HepG2 (cell line): ENCODE measurements at regions not wholly inside any gene's neighbourhood (a gene's known extent, or its start where the extent isn't known, plus 50 kb on each side); places are given as distances from the start of the nearest gene placed in this dataset.

ENCODE experiments used
- CEBPB ChIP-seq: IDR thresholded peaks from 2 replicates; pipeline ENCODE4 v1.6.1; 2011; ENCODE audit warnings: low read depth, low read length, improper control_type of control experiment, borderline replicate concordance
- LCORL ChIP-seq, 2 experiments: fragments of 450-650 bp in 1 of 2; sonication (generic) in 1 of 2; formaldehyde crosslinking in 1 of 2; IDR thresholded peaks; 2 replicates each; pipeline versions ENCODE4 v1.5.0 to v1.6.1; 2017 to 2020; ENCODE audit warnings: antibody characterized with exemption in 1 of 2, missing genetic modification reagents in 1 of 2
- POLR2A ChIP-seq, 2 experiments: IDR thresholded peaks; 2 replicates each; pipeline ENCODE4 v1.6.1; 2011; ENCODE audit warnings: low read depth in 2 of 2, low read length in 2 of 2, mild to moderate bottlenecking in 1 of 2, moderate library complexity in 1 of 2; ENCODE audit not compliant: insufficient read depth in 1 of 2
- SALL2 ChIP-seq: sonication (generic); formaldehyde crosslinking; IDR thresholded peaks from 2 replicates; pipeline ENCODE4 v1.8.1; 2023; ENCODE audit warnings: mild to moderate bottlenecking, missing genetic modification reagents, inconsistent platforms
- SIN3A ChIP-seq: IDR thresholded peaks from 2 replicates; pipeline ENCODE4 v1.6.1; 2011; ENCODE audit warnings: low read depth, mild to moderate bottlenecking, control low read depth, low read length, borderline replicate concordance
- TOE1 ChIP-seq: sonication (generic); formaldehyde crosslinking; IDR thresholded peaks from 2 replicates; pipeline ENCODE4 v1.4.0; 2020; ENCODE audit warnings: mild to moderate bottlenecking, missing genetic modification reagents
- TOPORS ChIP-seq: sonication (generic); formaldehyde crosslinking; IDR thresholded peaks from 2 replicates; pipeline ENCODE4 v1.8.0; 2023; ENCODE audit warnings: mild to moderate bottlenecking, missing genetic modification reagents
- ZFP90 ChIP-seq: sonication (generic); formaldehyde crosslinking; IDR thresholded peaks from 2 replicates; pipeline ENCODE4 v1.8.0; 2022; ENCODE audit warnings: missing genetic modification reagents, mild to moderate bottlenecking, inconsistent platforms, borderline replicate concordance
- ZNF431 ChIP-seq: sonication (generic); formaldehyde crosslinking; IDR thresholded peaks from 2 replicates; pipeline ENCODE4 v1.9.0; 2022; ENCODE audit warnings: missing genetic modification reagents, low read depth, mild to moderate bottlenecking, borderline replicate concordance
- ZSCAN30 ChIP-seq: sonication (generic); formaldehyde crosslinking; IDR thresholded peaks from 2 replicates; pipeline ENCODE4 v1.5.0; 2020; ENCODE audit warnings: mild to moderate bottlenecking, missing genetic modification reagents
- TF ChIP-seq, protein P1 (sequence below): sonication (generic); formaldehyde crosslinking; IDR thresholded peaks from 2 replicates; pipeline ENCODE4 v1.8.0; 2022; ENCODE audit warnings: missing genetic modification reagents, mild to moderate bottlenecking, moderate library complexity, borderline replicate concordance
- TF ChIP-seq, protein P2 (sequence below): sonication (generic); formaldehyde crosslinking; IDR thresholded peaks from 2 replicates; pipeline ENCODE4 v1.4.0; 2020; ENCODE audit warnings: missing genetic modification reagents, mild to moderate bottlenecking, borderline replicate concordance
- TF ChIP-seq, protein P3 (sequence below): sonication (generic); formaldehyde crosslinking; IDR thresholded peaks from 2 replicates; pipeline ENCODE4 v1.5.0; 2020; ENCODE audit warnings: missing genetic modification reagents
- TF ChIP-seq, protein P4 (sequence below): sonication (generic); formaldehyde crosslinking; IDR thresholded peaks from 2 replicates; pipeline ENCODE4 v1.5.0; 2020; ENCODE audit warnings: mild to moderate bottlenecking, missing genetic modification reagents, moderate library complexity

DNA sequence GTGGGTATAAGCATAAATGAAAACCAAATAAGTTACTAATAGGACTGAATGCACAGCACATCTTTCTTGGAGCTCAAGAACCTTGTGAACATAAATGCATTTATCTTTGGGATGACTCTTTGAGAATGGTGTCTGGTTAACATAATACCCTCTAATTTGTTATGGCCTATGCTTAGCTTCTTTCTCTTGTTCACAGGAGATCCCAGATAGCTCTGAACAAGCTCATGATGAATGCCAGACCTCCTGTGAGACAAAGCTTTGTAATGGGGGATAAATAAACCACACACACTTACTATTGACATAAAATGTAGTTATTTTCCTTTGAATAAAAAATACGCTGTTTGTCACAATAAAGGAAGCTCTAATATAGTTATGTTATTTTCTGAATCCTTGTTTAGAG is 111.5 kb downstream of the PSAT1 start:
- TF ChIP-seq TOPORS, result no peak
- TF ChIP-seq, protein P1, sequence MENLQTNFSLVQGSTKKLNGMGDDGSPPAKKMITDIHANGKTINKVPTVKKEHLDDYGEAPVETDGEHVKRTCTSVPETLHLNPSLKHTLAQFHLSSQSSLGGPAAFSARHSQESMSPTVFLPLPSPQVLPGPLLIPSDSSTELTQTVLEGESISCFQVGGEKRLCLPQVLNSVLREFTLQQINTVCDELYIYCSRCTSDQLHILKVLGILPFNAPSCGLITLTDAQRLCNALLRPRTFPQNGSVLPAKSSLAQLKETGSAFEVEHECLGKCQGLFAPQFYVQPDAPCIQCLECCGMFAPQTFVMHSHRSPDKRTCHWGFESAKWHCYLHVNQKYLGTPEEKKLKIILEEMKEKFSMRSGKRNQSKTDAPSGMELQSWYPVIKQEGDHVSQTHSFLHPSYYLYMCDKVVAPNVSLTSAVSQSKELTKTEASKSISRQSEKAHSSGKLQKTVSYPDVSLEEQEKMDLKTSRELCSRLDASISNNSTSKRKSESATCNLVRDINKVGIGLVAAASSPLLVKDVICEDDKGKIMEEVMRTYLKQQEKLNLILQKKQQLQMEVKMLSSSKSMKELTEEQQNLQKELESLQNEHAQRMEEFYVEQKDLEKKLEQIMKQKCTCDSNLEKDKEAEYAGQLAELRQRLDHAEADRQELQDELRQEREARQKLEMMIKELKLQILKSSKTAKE (CRISPR knock-in tag), result no peak
- TF ChIP-seq ZFP90, result no peak
- no peak for TF ChIP-seq CEBPB
- TF ChIP-seq, protein P2, sequence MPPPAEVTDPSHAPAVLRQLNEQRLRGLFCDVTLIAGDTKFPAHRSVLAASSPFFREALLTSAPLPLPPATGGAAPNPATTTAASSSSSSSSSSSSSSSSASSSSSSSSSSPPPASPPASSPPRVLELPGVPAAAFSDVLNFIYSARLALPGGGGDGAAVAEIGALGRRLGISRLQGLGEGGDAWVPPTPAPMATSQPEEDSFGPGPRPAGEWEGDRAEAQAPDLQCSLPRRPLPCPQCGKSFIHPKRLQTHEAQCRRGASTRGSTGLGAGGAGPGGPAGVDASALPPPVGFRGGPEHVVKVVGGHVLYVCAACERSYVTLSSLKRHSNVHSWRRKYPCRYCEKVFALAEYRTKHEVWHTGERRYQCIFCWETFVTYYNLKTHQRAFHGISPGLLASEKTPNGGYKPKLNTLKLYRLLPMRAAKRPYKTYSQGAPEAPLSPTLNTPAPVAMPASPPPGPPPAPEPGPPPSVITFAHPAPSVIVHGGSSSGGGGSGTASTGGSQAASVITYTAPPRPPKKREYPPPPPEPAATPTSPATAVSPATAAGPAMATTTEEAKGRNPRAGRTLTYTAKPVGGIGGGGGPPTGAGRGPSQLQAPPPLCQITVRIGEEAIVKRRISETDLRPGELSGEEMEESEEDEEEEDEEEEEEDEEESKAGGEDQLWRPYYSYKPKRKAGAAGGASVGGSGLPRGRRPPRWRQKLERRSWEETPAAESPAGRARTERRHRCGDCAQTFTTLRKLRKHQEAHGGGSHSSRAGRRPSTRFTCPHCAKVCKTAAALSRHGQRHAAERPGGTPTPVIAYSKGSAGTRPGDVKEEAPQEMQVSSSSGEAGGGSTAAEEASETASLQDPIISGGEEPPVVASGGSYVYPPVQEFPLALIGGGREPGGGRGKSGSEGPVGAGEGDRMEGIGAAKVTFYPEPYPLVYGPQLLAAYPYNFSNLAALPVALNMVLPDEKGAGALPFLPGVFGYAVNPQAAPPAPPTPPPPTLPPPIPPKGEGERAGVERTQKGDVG (CRISPR knock-in tag), result no peak
- TF ChIP-seq, protein P3, sequence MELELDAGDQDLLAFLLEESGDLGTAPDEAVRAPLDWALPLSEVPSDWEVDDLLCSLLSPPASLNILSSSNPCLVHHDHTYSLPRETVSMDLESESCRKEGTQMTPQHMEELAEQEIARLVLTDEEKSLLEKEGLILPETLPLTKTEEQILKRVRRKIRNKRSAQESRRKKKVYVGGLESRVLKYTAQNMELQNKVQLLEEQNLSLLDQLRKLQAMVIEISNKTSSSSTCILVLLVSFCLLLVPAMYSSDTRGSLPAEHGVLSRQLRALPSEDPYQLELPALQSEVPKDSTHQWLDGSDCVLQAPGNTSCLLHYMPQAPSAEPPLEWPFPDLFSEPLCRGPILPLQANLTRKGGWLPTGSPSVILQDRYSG (CRISPR knock-in tag), result no peak
- no peak for TF ChIP-seq LCORL (IDR thresholded peaks at IDR 0.05)
- TF ChIP-seq LCORL (CRISPR knock-in tag; IDR thresholded peaks at IDR 0.05), result no peak
- TF ChIP-seq SALL2 (CRISPR knock-in tag), result no peak
- TF ChIP-seq TOE1 (CRISPR knock-in tag), result no peak
- TF ChIP-seq ZNF431 (CRISPR knock-in tag), result no peak
- TF ChIP-seq, protein P4, sequence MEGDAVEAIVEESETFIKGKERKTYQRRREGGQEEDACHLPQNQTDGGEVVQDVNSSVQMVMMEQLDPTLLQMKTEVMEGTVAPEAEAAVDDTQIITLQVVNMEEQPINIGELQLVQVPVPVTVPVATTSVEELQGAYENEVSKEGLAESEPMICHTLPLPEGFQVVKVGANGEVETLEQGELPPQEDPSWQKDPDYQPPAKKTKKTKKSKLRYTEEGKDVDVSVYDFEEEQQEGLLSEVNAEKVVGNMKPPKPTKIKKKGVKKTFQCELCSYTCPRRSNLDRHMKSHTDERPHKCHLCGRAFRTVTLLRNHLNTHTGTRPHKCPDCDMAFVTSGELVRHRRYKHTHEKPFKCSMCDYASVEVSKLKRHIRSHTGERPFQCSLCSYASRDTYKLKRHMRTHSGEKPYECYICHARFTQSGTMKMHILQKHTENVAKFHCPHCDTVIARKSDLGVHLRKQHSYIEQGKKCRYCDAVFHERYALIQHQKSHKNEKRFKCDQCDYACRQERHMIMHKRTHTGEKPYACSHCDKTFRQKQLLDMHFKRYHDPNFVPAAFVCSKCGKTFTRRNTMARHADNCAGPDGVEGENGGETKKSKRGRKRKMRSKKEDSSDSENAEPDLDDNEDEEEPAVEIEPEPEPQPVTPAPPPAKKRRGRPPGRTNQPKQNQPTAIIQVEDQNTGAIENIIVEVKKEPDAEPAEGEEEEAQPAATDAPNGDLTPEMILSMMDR, result no peak
- no peak for TF ChIP-seq POLR2A (IDR thresholded peaks at IDR 0.05; ENCODE audit: insufficient read depth in 1 of 2, low read depth in 2 of 2, low read length in 2 of 2)
- no peak for TF ChIP-seq ZSCAN30 (CRISPR knock-in tag)
- no peak for TF ChIP-seq SIN3A
